WTC11 (cell line): ENCODE measurements at regions not wholly inside any gene's neighbourhood (a gene's known extent, or its start where the extent isn't known, plus 50 kb on each side); places are given as distances from the start of the nearest gene placed in this dataset.

Source experiments
- CREM ChIP-seq: sonication (generic); formaldehyde crosslinking; IDR thresholded peaks from 2 replicates; pipeline ENCODE4 v1.8.1; 2022; ENCODE audit warnings: mild to moderate bottlenecking, missing genetic modification reagents, moderate library complexity
- ETV6 ChIP-seq: sonication (generic); formaldehyde crosslinking; IDR thresholded peaks from 2 replicates; pipeline ENCODE4 v1.8.1; 2022; ENCODE audit warnings: mild to moderate bottlenecking, missing genetic modification reagents
- FOXP1 ChIP-seq: sonication (generic); formaldehyde crosslinking; IDR thresholded peaks from 2 replicates; pipeline ENCODE4 v1.8.0; 2022; ENCODE audit warnings: missing genetic modification reagents, mild to moderate bottlenecking, moderate library complexity, borderline replicate concordance
- GABPB1 ChIP-seq: sonication (generic); formaldehyde crosslinking; IDR thresholded peaks from 2 replicates; pipeline ENCODE4 v1.8.1; 2023; ENCODE audit warnings: mild to moderate bottlenecking, missing genetic modification reagents
- NR2C2 ChIP-seq: sonication (generic); formaldehyde crosslinking; IDR thresholded peaks from 2 replicates; pipeline ENCODE4 v1.8.0; 2022; ENCODE audit warnings: mild to moderate bottlenecking, missing genetic modification reagents
- OVOL2 ChIP-seq: fragments of 250-450 bp; sonication (Bioruptor Pico); IDR thresholded peaks from 2 replicates; pipeline ENCODE4 v1.9.0; 2021; ENCODE audit warnings: mild to moderate bottlenecking, borderline replicate concordance
- SMAD3 ChIP-seq: sonication (generic); formaldehyde crosslinking; IDR thresholded peaks from 2 replicates; pipeline ENCODE4 v1.8.0; 2022; ENCODE audit warnings: missing genetic modification reagents, mild to moderate bottlenecking, borderline replicate concordance
- TCF7 ChIP-seq: sonication (generic); formaldehyde crosslinking; IDR thresholded peaks from 2 replicates; pipeline ENCODE4 v1.8.0; 2022; ENCODE audit warnings: mild to moderate bottlenecking, low read depth, missing genetic modification reagents, moderate library complexity
- TF ChIP-seq, protein P1 (sequence below): fragments of 200-600 bp; IDR thresholded peaks from 2 replicates; pipeline ENCODE4 v1.8.0; 2022; ENCODE audit warnings: antibody characterized with exemption
- TF ChIP-seq, protein P2 (sequence below): sonication (generic); formaldehyde crosslinking; IDR thresholded peaks from 2 replicates; pipeline ENCODE4 v1.8.1; 2022; ENCODE audit warnings: low read depth, mild to moderate bottlenecking, moderate library complexity, missing genetic modification reagents, borderline replicate concordance
- TF ChIP-seq, protein P3 (sequence below): sonication (generic); formaldehyde crosslinking; conservative IDR thresholded peaks from 2 replicates; pipeline ENCODE4 v1.8.1; 2022; ENCODE audit warnings: mild to moderate bottlenecking, missing genetic modification reagents

DNA sequence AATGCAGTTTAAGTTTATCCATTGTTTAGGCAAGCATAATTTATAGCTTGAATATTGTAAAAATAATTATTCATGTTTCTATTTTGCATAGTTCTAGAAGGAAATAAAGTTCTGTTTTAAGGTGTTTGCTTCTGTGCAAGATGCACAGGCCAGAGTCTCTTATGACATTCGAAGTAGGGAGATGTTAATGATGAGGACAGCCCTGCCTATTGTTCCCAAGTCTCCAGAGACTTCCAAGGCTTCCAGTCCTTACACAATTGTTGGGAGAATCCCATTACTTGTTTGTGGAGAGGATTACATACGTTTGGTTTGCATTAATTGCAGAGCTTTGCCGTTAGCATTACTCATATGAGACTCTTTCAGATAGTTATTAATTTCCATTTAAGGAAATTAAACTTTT is 96.2 kb upstream of the ANK2 start:
- no peak for TF ChIP-seq FOXP1
- TF ChIP-seq, protein P1, sequence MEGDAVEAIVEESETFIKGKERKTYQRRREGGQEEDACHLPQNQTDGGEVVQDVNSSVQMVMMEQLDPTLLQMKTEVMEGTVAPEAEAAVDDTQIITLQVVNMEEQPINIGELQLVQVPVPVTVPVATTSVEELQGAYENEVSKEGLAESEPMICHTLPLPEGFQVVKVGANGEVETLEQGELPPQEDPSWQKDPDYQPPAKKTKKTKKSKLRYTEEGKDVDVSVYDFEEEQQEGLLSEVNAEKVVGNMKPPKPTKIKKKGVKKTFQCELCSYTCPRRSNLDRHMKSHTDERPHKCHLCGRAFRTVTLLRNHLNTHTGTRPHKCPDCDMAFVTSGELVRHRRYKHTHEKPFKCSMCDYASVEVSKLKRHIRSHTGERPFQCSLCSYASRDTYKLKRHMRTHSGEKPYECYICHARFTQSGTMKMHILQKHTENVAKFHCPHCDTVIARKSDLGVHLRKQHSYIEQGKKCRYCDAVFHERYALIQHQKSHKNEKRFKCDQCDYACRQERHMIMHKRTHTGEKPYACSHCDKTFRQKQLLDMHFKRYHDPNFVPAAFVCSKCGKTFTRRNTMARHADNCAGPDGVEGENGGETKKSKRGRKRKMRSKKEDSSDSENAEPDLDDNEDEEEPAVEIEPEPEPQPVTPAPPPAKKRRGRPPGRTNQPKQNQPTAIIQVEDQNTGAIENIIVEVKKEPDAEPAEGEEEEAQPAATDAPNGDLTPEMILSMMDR, result no peak
- TF ChIP-seq CREM (CRISPR knock-in tag), result no peak
- TF ChIP-seq SMAD3 (CRISPR knock-in tag), result no peak
- TF ChIP-seq, protein P2, sequence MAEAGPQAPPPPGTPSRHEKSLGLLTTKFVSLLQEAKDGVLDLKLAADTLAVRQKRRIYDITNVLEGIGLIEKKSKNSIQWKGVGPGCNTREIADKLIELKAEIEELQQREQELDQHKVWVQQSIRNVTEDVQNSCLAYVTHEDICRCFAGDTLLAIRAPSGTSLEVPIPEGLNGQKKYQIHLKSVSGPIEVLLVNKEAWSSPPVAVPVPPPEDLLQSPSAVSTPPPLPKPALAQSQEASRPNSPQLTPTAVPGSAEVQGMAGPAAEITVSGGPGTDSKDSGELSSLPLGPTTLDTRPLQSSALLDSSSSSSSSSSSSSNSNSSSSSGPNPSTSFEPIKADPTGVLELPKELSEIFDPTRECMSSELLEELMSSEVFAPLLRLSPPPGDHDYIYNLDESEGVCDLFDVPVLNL (CRISPR knock-in tag), result no peak
- TF ChIP-seq, protein P3, sequence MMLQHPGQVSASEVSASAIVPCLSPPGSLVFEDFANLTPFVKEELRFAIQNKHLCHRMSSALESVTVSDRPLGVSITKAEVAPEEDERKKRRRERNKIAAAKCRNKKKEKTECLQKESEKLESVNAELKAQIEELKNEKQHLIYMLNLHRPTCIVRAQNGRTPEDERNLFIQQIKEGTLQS, result no peak
- no peak for TF ChIP-seq NR2C2 (CRISPR knock-in tag)
- no peak for TF ChIP-seq OVOL2 (CRISPR knock-in tag)
- TF ChIP-seq ETV6, result no peak
- no peak for TF ChIP-seq TCF7 (CRISPR knock-in tag)
- TF ChIP-seq GABPB1 (CRISPR knock-in tag), result no peak
